H9 (cell line): ENCODE measurements at regions not wholly inside any gene's neighbourhood (a gene's known extent, or its start where the extent isn't known, plus 50 kb on each side); places are given as distances from the start of the nearest gene placed in this dataset.

Experiments
- DNase-seq: peaks from one replicate; pipeline ENCODE4 v3.0.0-alpha.2; 2017
- H2AFZ ChIP-seq: one replicate; pipeline ENCODE4 v1.6.1; 2013; ENCODE audit warnings: mild to moderate bottlenecking, low read length, control low read depth, moderate library complexity
- H2AK5ac ChIP-seq: 2 replicates; pipeline ENCODE4 v1.6.1; 2013; ENCODE audit warnings: low read length, control low read depth, mixed read lengths; ENCODE audit not compliant: insufficient read length
- H2BK120ac ChIP-seq: one replicate; pipeline ENCODE4 v1.6.1; 2013; ENCODE audit warnings: low read depth, mild to moderate bottlenecking, low read length, control low read depth, inconsistent platforms; ENCODE audit not compliant: poor library complexity, severe bottlenecking
- H2BK12ac ChIP-seq: 2 replicates; pipeline ENCODE4 v1.6.1; 2013; ENCODE audit warnings: low read length, control low read depth, mixed read lengths, low read depth; ENCODE audit not compliant: insufficient read length
- H2BK15ac ChIP-seq: 2 replicates; pipeline ENCODE4 v1.6.1; 2013; ENCODE audit warnings: low read depth, low read length, control low read depth
- H2BK20ac ChIP-seq: one replicate; pipeline ENCODE4 v1.6.1; 2013; ENCODE audit warnings: low read depth, mild to moderate bottlenecking, low read length, control low read depth, inconsistent platforms; ENCODE audit not compliant: poor library complexity, severe bottlenecking
- H2BK5ac ChIP-seq: 2 replicates; pipeline ENCODE4 v1.6.1; 2013; ENCODE audit warnings: low read length, control low read depth, mixed read lengths; ENCODE audit not compliant: insufficient read length
- H3K14ac ChIP-seq: 2 replicates; pipeline ENCODE4 v1.6.1; 2013; ENCODE audit warnings: low read length, control low read depth; ENCODE audit not compliant: insufficient read depth
- H3K18ac ChIP-seq: 2 replicates; pipeline ENCODE4 v1.6.1; 2013; ENCODE audit warnings: low read depth, mild to moderate bottlenecking, mixed read lengths, low read length, control low read depth; ENCODE audit not compliant: insufficient read length
- H3K23ac ChIP-seq: 2 replicates; pipeline ENCODE4 v1.6.1; 2013; ENCODE audit warnings: low read length, control low read depth, mixed read lengths, low read depth; ENCODE audit not compliant: insufficient read length
- H3K23me2 ChIP-seq: 2 replicates; pipeline ENCODE4 v1.6.1; 2013; ENCODE audit warnings: low read depth, mild to moderate bottlenecking, mixed read lengths, low read length, control low read depth; ENCODE audit not compliant: insufficient read length, poor library complexity, severe bottlenecking
- H3K27ac ChIP-seq: 2 replicates; pipeline ENCODE4 v1.5.1; 2013; ENCODE audit warnings: low read length, control low read depth, mixed read lengths, low read depth; ENCODE audit not compliant: insufficient read length
- H3K27me3 ChIP-seq: 2 replicates; pipeline ENCODE4 v1.6.1; 2013; ENCODE audit warnings: low read length, control low read depth, inconsistent platforms; ENCODE audit not compliant: insufficient read depth
- H3K4ac ChIP-seq: 2 replicates; pipeline ENCODE4 v1.6.1; 2013; ENCODE audit warnings: low read depth, mild to moderate bottlenecking, control low read depth, inconsistent platforms, low read length, moderate library complexity
- H3K4me1 ChIP-seq: 2 replicates; pipeline ENCODE4 v1.6.1; 2013; ENCODE audit warnings: low read length, control low read depth, inconsistent platforms; ENCODE audit not compliant: insufficient read depth
- H3K4me2 ChIP-seq: 2 replicates; pipeline ENCODE4 v1.6.1; 2013; ENCODE audit warnings: low read length, control low read depth, mixed read lengths; ENCODE audit not compliant: insufficient read length, insufficient read depth
- H3K56ac ChIP-seq: 2 replicates; pipeline ENCODE4 v1.6.1; 2013; ENCODE audit warnings: low read depth, mild to moderate bottlenecking, mixed read lengths, low read length, control low read depth; ENCODE audit not compliant: insufficient read length
- H3K79me1 ChIP-seq: 2 replicates; pipeline ENCODE4 v1.6.1; 2013; ENCODE audit warnings: low read depth, mild to moderate bottlenecking, moderate library complexity, low read length, control low read depth, inconsistent platforms; ENCODE audit not compliant: insufficient read depth, poor library complexity, severe bottlenecking
- H3K79me2 ChIP-seq: 2 replicates; pipeline ENCODE4 v1.6.1; 2013; ENCODE audit warnings: low read length, control low read depth, inconsistent platforms; ENCODE audit not compliant: insufficient read depth
- H3K9ac ChIP-seq: 2 replicates; pipeline ENCODE4 v1.6.1; 2013; ENCODE audit warnings: low read length, control low read depth, mixed read lengths; ENCODE audit not compliant: insufficient read length; ENCODE audit errors: extremely low read depth
- H3K9me3 ChIP-seq: one replicate; pipeline ENCODE4 v1.6.1; 2013; ENCODE audit warnings: low read depth, low read length, inconsistent platforms; ENCODE audit not compliant: control insufficient read depth
- H3T11ph ChIP-seq: one replicate; pipeline ENCODE4 v1.6.1; 2013; ENCODE audit warnings: mild to moderate bottlenecking, low read length, control low read depth, inconsistent platforms
- H4K20me1 ChIP-seq: one replicate; pipeline ENCODE4 v1.6.1; 2013; ENCODE audit not compliant: control insufficient read depth, insufficient read length, insufficient read depth
- H4K5ac ChIP-seq: 2 replicates; pipeline ENCODE4 v1.6.1; 2013; ENCODE audit warnings: low read depth, mild to moderate bottlenecking, mixed read lengths, low read length, control low read depth; ENCODE audit not compliant: insufficient read length
- H4K8ac ChIP-seq: replicated peaks from 2 replicates; pipeline ENCODE4 v1.6.1; 2013; ENCODE audit warnings: low read length, control low read depth, mixed read lengths, low read depth; ENCODE audit not compliant: insufficient read length
- H4K91ac ChIP-seq: 2 replicates; pipeline ENCODE4 v1.6.1; 2013; ENCODE audit warnings: low read depth, mild to moderate bottlenecking, moderate library complexity, mixed read lengths, low read length, control low read depth; ENCODE audit not compliant: insufficient read length
- H3K27ac Mint-ChIP-seq, 3 experiments: 2 replicates in 2 of 3; 3 replicates in 1 of 3; pipeline ENCODE4 v1.8.0; 2020 to 2021; ENCODE audit warnings: mixed read lengths in 3 of 3, mild to moderate bottlenecking in 1 of 3, moderate library complexity in 1 of 3
- H3K27me3 Mint-ChIP-seq: 2 replicates; pipeline ENCODE4 v1.8.0; 2021; ENCODE audit warnings: low read depth, mild to moderate bottlenecking, moderate library complexity, mixed read lengths
- H3K36me3 Mint-ChIP-seq, 3 experiments: 2 replicates in 2 of 3; 3 replicates in 1 of 3; pipeline ENCODE4 v1.8.0; 2020 to 2021; ENCODE audit warnings: low read depth in 3 of 3, mixed read lengths in 3 of 3; ENCODE audit not compliant: insufficient read depth in 1 of 3
- H3K4me1 Mint-ChIP-seq, 2 experiments: 2 replicates each; pipeline ENCODE4 v1.8.0; 2020; ENCODE audit warnings: mixed read lengths in 2 of 2
- H3K4me3 Mint-ChIP-seq, 2 experiments: 2 replicates in 1 of 2; 3 replicates in 1 of 2; pipeline ENCODE4 v1.8.0; 2020 to 2021; ENCODE audit warnings: mild to moderate bottlenecking in 2 of 2, mixed read lengths in 2 of 2, moderate library complexity in 1 of 2
- H3K9me3 Mint-ChIP-seq, 2 experiments: 2 replicates in 1 of 2; 3 replicates in 1 of 2; pipeline ENCODE4 v1.8.0; 2020; ENCODE audit warnings: mild to moderate bottlenecking in 2 of 2, mixed read lengths in 2 of 2, moderate library complexity in 1 of 2
- WGBS: extraction: QIAGEN DNeasy Blood & Tissue Kit; methylation state at CpG from one replicate; pipeline ENCODE4 v1.1.7; 2013; ENCODE audit warnings: missing lambda C conversion rate, low lambda C conversion rate, mixed read lengths; ENCODE audit not compliant: insufficient read length; ENCODE audit errors: extremely low coverage; 5-methylcytosine and 5-hydroxymethylcytosine counted together
- TF ChIP-seq, protein P1 (sequence below): fragments of 200-600 bp; sonication (generic); conservative IDR thresholded peaks from 3 replicates; pipeline ENCODE4 v1.8.0; 2021; ENCODE audit warnings: antibody characterized with exemption, mild to moderate bottlenecking

DNA sequence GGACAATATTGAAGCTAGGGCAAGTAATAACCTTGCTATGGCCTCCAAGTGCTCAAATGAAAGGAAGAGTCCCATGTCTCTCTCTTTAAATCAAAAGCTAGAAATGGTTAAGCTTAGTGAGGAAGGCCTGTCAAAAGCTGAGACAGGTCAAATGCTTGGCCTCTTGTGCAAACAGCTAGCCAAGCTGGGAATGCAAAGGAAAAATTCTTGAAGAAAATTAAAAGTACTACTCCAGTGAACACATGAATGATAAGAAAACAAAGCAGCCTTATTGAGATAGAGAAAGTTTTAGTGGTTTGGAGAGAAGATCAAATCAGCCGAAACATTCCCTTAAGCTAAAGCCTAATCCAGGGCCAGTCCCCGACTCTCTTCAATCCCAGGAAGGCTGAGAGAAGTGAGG is 84.1 kb upstream of the PLEKHA5 start:
- no peak overlapping the region for H2AFZ ChIP-seq
- H3T11ph ChIP-seq: no peak overlapping the region
- no peak overlapping the region for H2AK5ac ChIP-seq
- H4K91ac ChIP-seq: no peak overlapping the region
- H3K79me1 ChIP-seq: no peaks in the 10 kb centered on the region
- no peak overlapping the region for H2BK12ac ChIP-seq
- WGBS: no CpG with 5 or more reads among the region's 2 CpGs
- no peak overlapping the region for H3K4me3 Mint-ChIP-seq
- no peaks in the 10 kb centered on the region for H3K79me2 ChIP-seq
- H3K27ac Mint-ChIP-seq: no peak overlapping the region; a peak in 1 of 7 replicates
- no peaks in the 10 kb centered on the region for H3K27me3 ChIP-seq
- H3K4me1 ChIP-seq: no peaks in the 10 kb centered on the region
- no peaks in the 10 kb centered on the region for H4K20me1 ChIP-seq
- no peak overlapping the region for H3K14ac ChIP-seq
- peaks cover 0 to 4% (median 2%) of the 10 kb centered on the region in 3 experiments; a peak in 1 of 7 replicates for H3K36me3 Mint-ChIP-seq
- H3K27me3 Mint-ChIP-seq: no peaks in the 10 kb centered on the region
- no peak overlapping the region for H3K23ac ChIP-seq
- no peak overlapping the region for H4K5ac ChIP-seq
- no peak overlapping the region for H4K8ac ChIP-seq
- no peak overlapping the region for H3K27ac ChIP-seq
- no peak overlapping the region for H2BK15ac ChIP-seq
- H2BK20ac ChIP-seq: no peak overlapping the region
- H3K9me3 ChIP-seq: no peaks in the 10 kb centered on the region
- H2BK120ac ChIP-seq: no peak overlapping the region
- peaks cover 0 to 2% of the 10 kb centered on the region in 2 experiments; a peak in 1 of 5 replicates for H3K9me3 Mint-ChIP-seq
- DNase-seq: no peak
- no peak overlapping the region for H2BK5ac ChIP-seq
- TF ChIP-seq, protein P1, sequence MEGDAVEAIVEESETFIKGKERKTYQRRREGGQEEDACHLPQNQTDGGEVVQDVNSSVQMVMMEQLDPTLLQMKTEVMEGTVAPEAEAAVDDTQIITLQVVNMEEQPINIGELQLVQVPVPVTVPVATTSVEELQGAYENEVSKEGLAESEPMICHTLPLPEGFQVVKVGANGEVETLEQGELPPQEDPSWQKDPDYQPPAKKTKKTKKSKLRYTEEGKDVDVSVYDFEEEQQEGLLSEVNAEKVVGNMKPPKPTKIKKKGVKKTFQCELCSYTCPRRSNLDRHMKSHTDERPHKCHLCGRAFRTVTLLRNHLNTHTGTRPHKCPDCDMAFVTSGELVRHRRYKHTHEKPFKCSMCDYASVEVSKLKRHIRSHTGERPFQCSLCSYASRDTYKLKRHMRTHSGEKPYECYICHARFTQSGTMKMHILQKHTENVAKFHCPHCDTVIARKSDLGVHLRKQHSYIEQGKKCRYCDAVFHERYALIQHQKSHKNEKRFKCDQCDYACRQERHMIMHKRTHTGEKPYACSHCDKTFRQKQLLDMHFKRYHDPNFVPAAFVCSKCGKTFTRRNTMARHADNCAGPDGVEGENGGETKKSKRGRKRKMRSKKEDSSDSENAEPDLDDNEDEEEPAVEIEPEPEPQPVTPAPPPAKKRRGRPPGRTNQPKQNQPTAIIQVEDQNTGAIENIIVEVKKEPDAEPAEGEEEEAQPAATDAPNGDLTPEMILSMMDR: no peak
- peaks cover 0 to 2% of the 10 kb centered on the region in 2 experiments; a peak in 1 of 4 replicates for H3K4me1 Mint-ChIP-seq
- H3K18ac ChIP-seq: no peak overlapping the region
- H3K4me2 ChIP-seq: no peak overlapping the region
- H3K23me2 ChIP-seq: no peaks in the 10 kb centered on the region
- H3K4ac ChIP-seq: no peak overlapping the region
- H3K9ac ChIP-seq: no peak overlapping the region
- H3K56ac ChIP-seq: no peak overlapping the region
